HG03196 (cell line): ENCODE measurements at regions not wholly inside any gene's neighbourhood (a gene's known extent, or its start where the extent isn't known, plus 50 kb on each side); places are given as distances from the start of the nearest gene placed in this dataset.
A peak's percentile ranks its signal among the peaks of the same experiment; 100 is the strongest.

ENCODE experiments used
- ATAC-seq: cut with Tn5 transposase; IDR thresholded peaks from one replicate; pipeline ENCODE4 v1.9.1; 2021; ENCODE audit not compliant: unreplicated experiment

GRCh38 chr4:24419181-24420034 is 164.9 kb downstream of the DHX15 start:
- ATAC-seq = peak; percentile 77

DNA sequence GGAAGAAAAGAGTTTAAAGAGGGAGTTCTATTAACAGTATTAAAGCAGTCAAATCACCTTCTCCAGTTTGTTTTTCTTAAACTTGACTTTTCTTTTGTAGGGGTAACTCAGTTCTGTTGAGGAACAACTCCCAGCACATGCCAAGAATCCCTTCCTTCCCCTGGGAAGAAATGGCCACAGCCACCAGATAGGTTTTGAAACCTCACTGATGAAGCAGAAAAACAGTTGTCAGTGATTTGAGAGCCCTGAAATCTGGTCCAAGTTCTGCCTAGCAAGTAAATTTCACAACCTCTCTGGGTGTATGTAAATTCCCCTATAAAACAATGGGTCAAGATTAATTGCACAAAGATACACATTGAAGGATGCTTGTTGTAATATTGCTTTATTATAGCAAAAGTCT is 167.1 kb downstream of the DHX15 start:
- ATAC-seq = no peak

DNA sequence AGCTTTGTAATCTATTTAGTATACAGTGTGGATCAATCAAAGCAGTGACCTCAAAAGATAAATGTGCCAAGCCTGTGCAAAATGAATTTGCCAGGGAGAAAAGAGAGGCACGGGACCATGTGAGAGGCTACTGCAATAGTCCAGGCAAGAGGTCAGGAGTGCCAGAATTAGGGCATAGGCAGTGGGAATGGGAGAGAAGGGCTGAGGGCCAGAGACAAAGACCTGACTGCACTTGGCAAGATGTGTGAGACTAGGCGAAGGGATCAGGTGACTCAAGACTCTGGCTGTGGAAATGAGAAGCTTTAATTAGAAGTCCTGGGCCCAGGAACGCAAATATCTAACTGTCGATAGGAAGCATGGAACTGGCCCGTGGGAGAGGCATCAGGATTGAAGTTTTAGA is 168.1 kb downstream of the DHX15 start:
- no peak for ATAC-seq

DNA sequence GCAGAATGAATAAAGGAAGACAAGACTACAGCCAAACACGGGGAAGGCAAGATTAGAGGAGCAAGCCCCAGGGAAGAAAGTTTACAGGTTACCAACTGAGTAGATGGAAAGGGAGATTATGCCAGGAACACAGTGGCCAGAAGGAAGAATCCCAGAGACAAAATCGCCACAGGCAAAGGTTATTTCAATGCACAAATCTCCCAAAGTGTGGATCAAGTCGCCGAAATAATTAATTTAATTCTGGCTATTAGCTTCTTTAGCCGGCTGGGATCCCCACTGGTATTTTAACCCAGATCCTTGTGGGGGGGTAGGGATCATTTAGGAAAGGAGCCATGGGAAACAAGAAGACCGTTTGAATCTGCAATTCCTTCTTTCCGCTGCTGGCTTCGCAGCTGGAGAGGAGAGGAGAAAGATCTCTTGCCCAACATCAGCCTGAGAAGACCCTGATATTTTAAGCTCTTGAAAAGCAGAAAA is 171.0 kb downstream of the DHX15 start:
- no peak for ATAC-seq

DNA sequence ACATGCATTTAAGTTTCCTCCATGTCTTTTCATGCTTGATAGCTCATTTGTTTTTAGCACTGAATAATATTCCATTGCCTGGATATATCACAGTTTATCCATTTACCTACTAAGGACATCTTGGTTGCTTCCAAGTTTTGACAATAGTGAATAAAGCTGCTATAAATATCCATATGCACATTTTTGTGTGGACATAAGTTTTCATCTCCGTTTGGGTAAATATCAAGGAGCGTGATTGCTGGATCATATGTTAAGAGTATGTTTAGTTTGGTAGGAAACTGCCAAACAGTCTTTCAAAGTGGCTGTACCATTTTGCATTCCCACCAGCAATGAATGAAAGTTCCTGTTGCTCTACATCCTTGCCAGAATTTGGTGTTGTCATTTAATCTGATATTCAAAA is 172.5 kb downstream of the DHX15 start:
- ATAC-seq = no peak

- no peak for ATAC-seq
Measured at GRCh38 chr4:24411299-24411698, 173.1 kb downstream of the DHX15 start.

DNA sequence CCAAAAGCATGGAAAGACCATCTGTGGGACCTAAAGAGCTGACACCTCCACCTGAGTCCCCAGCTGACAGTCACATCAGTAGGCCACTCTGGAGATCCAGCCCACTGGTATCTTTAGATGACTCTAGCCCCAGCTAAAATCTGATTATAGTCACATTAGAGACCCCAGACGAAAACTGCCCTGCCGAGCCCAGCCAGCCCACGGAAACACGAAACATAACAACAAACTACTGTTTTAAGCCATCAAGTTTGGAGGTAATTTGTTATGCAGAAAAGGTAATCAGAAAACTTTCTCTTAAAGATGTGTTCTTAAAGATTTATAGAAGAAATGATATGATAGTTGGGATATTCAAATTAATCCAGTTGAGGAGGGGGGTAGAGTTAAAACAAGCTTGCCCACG is 175.7 kb downstream of the DHX15 start:
- no peak for ATAC-seq

GRCh38 chr4:24405926-24406325 is 178.4 kb downstream of the DHX15 start:
- no peak for ATAC-seq

- no peak for ATAC-seq
Measured at GRCh38 chr4:24405341-24405740, 179.0 kb downstream of the DHX15 start.

DNA sequence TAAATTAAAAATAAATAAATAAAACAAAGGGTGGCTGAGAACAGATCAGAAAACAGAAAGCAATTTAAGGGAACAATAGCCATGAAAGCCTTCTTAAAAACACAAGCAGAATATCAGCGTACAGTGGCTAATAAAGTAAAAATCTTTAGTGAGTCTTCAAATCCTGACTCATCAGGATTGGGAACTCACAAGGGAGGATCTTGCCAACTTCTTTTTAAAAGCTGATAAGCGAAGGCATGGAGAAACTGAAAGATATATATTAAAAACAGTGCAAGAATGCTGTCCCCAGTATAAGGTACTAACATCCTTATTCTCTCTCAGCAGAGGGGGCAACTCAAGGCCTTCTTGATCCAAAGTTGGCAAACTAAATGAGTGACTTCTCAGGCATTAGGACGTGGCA is 180.1 kb downstream of the DHX15 start:
- ATAC-seq = no peak

GRCh38 chr4:24403265-24403664 is 181.1 kb downstream of the DHX15 start:
- no peak for ATAC-seq

GRCh38 chr4:24400537-24400936 is 183.8 kb downstream of the DHX15 start:
- ATAC-seq = no peak

GRCh38 chr4:24396988-24397387 is 187.4 kb downstream of the DHX15 start:
- ATAC-seq = no peak

DNA sequence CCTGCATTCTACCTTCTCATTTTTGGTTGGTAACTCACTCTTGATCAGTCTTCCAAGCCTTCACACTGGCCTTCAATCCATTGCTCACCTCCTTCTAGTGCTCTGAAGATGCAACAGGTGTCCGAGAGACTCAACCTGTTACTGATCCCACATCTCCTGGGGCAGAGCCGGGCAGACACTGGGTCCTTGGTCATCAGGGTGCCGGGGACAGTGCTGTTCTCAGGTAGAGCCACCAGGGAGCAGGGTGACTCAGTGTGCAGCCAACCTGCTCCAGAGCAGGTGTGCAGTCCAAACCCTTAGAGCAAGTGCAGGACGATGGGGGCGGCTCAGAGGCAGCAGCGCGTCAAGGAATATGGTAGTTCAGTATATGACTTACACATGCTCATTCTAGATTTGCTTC is 188.4 kb downstream of the DHX15 start:
- ATAC-seq = no peak

DNA sequence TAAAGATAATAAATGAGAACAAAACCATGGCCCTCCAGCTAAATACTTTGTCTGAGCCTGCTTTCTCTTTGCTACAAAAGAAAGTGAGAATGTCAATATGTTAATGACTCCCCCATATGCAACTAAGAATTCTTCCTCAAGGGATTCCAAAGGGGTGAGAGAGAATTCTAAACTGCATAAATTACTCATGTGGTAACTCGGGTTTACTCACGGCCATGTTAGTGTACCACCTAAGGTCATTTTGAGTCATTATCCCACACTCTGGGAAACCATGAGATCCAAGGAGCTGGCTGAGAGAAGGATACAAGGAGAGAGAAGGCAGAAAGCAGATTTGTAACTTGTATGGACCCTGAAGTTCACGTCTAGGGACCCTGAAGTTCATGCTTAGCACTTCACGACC is 190.3 kb downstream of the DHX15 start:
- ATAC-seq = no peak

GRCh38 chr4:24392613-24393012 is 191.7 kb downstream of the DHX15 start:
- ATAC-seq = no peak

- peak; percentile 100 for ATAC-seq
Measured at GRCh38 chr4:24382381-24382780, 202.0 kb downstream of the DHX15 start.

DNA sequence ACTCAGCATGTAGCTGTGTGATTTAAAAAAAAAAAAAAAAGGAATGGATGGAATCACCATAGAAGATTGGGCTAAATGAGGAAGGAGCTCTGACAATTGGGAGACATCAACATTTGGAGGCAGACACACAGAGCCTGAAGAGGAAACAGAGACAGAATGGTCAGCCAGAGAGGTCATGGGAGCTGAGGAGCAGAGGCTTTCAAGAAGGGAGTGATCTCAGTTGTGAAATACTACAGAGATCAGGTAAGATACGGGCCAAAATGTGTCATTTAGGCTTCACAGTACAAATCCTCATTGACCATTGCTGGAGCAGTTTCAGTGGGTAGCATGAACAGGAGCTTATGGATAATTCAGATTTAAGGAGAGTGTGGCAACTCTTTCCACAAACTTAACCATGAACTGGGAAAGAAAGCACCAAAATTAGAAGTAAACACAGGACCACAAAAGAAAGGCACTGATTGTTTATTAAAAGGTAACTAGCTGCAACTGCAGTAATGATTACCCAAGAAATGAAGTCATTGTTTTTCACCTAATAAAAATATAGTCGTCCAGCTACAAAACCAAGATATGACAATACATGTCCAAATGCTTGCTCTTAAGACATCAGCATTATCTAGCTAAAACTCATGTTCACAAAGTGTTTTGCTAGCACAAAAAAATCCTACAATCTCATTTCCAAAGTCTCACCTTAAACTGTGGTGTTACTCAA is 203.2 kb downstream of the DHX15 start:
- peak; percentile 46 for ATAC-seq

DNA sequence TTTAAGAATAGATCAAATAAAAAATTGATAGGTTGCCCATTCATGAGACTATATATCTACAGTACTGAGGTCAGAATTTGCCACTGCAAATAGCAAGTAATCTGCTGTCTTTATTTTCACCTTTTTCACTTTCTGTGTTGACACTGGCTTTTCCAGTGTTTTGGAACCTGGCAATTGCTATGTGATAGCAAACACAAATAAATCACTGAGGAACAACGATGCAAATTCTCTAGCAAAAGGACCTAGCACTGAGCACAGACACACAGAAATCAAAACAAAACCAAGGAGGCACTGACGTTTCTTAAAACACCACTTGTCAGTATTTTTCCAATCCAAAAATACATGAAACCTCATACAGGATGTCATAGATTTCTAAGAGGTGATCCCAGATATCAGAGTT is 210.7 kb downstream of the DHX15 start:
- ATAC-seq = no peak

- no peak for ATAC-seq
Measured at GRCh38 chr4:24372881-24373280, 211.5 kb downstream of the DHX15 start.

DNA sequence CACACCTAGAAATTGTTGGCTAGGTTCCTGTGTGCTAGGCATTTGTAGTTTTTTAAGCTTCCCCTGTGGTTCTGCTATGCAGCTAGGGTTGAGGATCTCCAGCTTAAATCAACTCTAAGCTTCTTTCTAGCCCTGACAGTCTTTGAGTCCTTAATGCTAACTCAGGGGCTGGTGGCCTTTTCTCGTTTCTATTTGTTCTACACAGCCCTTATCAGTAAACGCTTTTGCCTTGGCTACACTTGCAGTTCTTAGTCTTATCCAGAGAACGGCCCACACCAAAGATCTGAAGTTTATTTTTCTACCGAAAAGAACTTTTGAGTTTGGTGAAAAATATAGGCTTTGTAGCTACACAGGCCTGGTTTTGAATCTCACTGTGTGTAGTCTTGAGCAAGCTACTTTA is 212.0 kb downstream of the DHX15 start:
- ATAC-seq = no peak

GRCh38 chr4:24370421-24370820 is 213.9 kb downstream of the DHX15 start:
- ATAC-seq = no peak
